Right cardiac atrium (tissue), 5 donors: ENCODE measurements at regions not wholly inside any gene's neighbourhood (a gene's known extent, or its start where the extent isn't known, plus 50 kb on each side); places are given as distances from the start of the nearest gene placed in this dataset.

Source experiments
- ATAC-seq, 2 donors: fragments of 200-7000 bp; cut with Tn5 transposase; one replicate each; pipeline versions ENCODE4 v1.8.0 to v1.9.1; 2020; ENCODE audit warnings: moderate library complexity in 2 of 2, mild to moderate bottlenecking in 1 of 2
- DNase-seq, 3 donors: peaks; one replicate each; pipeline ENCODE4 v3.0.0-alpha.2; 2020
- H3K27ac ChIP-seq: one replicate; pipeline ENCODE4 v1.5.1; 2013; ENCODE audit warnings: mild to moderate bottlenecking, low read length, control low read depth, moderate library complexity
- H3K27me3 ChIP-seq: one replicate; pipeline ENCODE4 v1.6.1; 2013; ENCODE audit not compliant: control insufficient read depth, insufficient read depth
- H3K4me1 ChIP-seq: one replicate; pipeline ENCODE4 v1.6.1; 2013; ENCODE audit warnings: low read length; ENCODE audit not compliant: control insufficient read depth, insufficient read depth
- H3K4me3 ChIP-seq: one replicate; pipeline ENCODE4 v1.5.1; 2013; ENCODE audit warnings: low read length, control low read depth
- H3K9me3 ChIP-seq: one replicate; pipeline ENCODE4 v1.6.1; 2013; ENCODE audit warnings: low read length; ENCODE audit not compliant: control insufficient read depth
- WGBS: extraction: QIAGEN DNeasy Blood & Tissue Kit; methylation state at CpG from one replicate; pipeline ENCODE4 v1.1.7; 2013; 5-methylcytosine and 5-hydroxymethylcytosine counted together
- intact Hi-C, 4 donors: fragments of 100-400 bp; cut with DNase I; formaldehyde crosslinking; loops; one replicate each; pipeline versions ENCODE4 v1.11.0 to v1.14.0; 2022 to 2023
- donor health status: healthy with polysubstance abuse.
- donor health status: DM: no; HTN: yes; CAD: no.
- donor health status: DM: no; HTN: no; CAD: no.
- donor health status: DM: no; HTN: yes; CAD: no; lungs with severe emphysema.
- donor health status: DM: yes; HTN: yes; CAD: no.

- no peaks in the 10 kb centered on the region for H3K4me1 ChIP-seq
- no peak overlapping the region for H3K27ac ChIP-seq
- intact Hi-C loops: no loop called here
- no peak overlapping the region for H3K4me3 ChIP-seq
- peak in 2 of 3 donors; percentile 24 to 41 for DNase-seq
- no peaks in the 10 kb centered on the region for H3K27me3 ChIP-seq
- peak; percentile 59 to 63 for ATAC-seq
- WGBS: 17% methylated on average over 7 of the region's 7 CpGs
- no peaks in the 10 kb centered on the region for H3K9me3 ChIP-seq
Observed at GRCh38 chr16:73813527-73813926, 483.1 kb upstream of the PSMD7 start.

GRCh38 chr16:73804456-73804855 is 492.2 kb upstream of the PSMD7 start:
- DNase-seq (no peak), ATAC-seq (no peak)
- Histone ChIP-seq H3K27ac (no peak overlapping the region), H3K4me3 (no peak overlapping the region), H3K9me3 (no peaks in the 10 kb centered on the region), H3K27me3 (no peaks in the 10 kb centered on the region), H3K4me1 (no peaks in the 10 kb centered on the region)
- intact Hi-C loops: no loop called here
- WGBS: 95% methylated on average over 1 of the region's 1 CpG

DNA sequence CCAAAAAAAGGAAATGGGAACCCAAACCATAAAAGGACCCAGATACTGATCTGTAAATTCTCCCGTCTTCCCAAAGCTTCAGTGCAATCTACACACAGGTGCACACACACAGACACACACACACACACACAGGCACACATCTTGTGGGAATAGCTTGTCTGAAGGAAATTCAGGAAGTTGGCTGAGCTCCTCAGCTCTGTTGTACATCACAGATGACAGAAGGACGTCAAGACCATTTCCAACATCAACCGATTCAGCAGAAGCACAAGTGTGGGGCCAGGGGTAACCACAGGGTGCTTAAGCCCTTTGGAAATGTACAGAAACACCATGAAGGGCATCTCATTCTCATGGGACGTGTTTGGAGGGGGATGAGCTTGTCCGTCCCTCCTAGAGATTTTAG is 498.1 kb upstream of the PSMD7 start:
- intact Hi-C loops: no loop called here
- no peak for ATAC-seq
- 76% methylated on average over 5 of the region's 5 CpGs for WGBS

GRCh38 chr16:73797115-73797514 is 499.5 kb upstream of the PSMD7 start:
- ATAC-seq: no peak
- no peak overlapping the region for H3K4me3 ChIP-seq

More for the DNA sequence above, 498.1 kb upstream of the PSMD7 start:
- no peaks in the 10 kb centered on the region for H3K9me3 ChIP-seq
- H3K27ac ChIP-seq: no peak overlapping the region
- H3K4me3 ChIP-seq: no peak overlapping the region
- H3K4me1 ChIP-seq: no peaks in the 10 kb centered on the region
- no peak for DNase-seq
- peaks cover 2% of the 10 kb centered on the region for H3K27me3 ChIP-seq

GRCh38 chr16:73796241-73796640 is 500.4 kb upstream of the PSMD7 start:
- Histone ChIP-seq H3K27ac (no peak overlapping the region), H3K27me3 (peaks cover 2% of the 10 kb centered on the region), H3K4me1 (no peaks in the 10 kb centered on the region), H3K9me3 (no peaks in the 10 kb centered on the region), H3K4me3 (no peak overlapping the region)
- DNase-seq: no peak
- intact Hi-C loops: no loop called here
- no peak for ATAC-seq
- 44% methylated on average over 4 of the region's 4 CpGs for WGBS

More at GRCh38 chr16:73797115-73797514, 499.5 kb upstream of the PSMD7 start:
- Histone ChIP-seq H3K27me3 (peaks cover 2% of the 10 kb centered on the region), H3K9me3 (no peaks in the 10 kb centered on the region), H3K4me1 (no peaks in the 10 kb centered on the region), H3K27ac (no peak overlapping the region)
- 98% methylated on average over 1 of the region's 1 CpG for WGBS
- DNase-seq: no peak
- intact Hi-C loops: no loop called here

GRCh38 chr16:73794994-73795393 is 501.6 kb upstream of the PSMD7 start:
- intact Hi-C loops: no loop called here
- DNase-seq (peak; percentile 60 to 88 (median 69)), ATAC-seq (peak; percentile 89 to 96)
- WGBS: 33% methylated on average over 3 of the region's 3 CpGs
- no peak overlapping the region for H3K27ac ChIP-seq
- H3K9me3 ChIP-seq: no peaks in the 10 kb centered on the region
- H3K4me3 ChIP-seq: no peak overlapping the region
- H3K4me1 ChIP-seq: no peaks in the 10 kb centered on the region
- H3K27me3 ChIP-seq: peaks cover 2% of the 10 kb centered on the region

DNA sequence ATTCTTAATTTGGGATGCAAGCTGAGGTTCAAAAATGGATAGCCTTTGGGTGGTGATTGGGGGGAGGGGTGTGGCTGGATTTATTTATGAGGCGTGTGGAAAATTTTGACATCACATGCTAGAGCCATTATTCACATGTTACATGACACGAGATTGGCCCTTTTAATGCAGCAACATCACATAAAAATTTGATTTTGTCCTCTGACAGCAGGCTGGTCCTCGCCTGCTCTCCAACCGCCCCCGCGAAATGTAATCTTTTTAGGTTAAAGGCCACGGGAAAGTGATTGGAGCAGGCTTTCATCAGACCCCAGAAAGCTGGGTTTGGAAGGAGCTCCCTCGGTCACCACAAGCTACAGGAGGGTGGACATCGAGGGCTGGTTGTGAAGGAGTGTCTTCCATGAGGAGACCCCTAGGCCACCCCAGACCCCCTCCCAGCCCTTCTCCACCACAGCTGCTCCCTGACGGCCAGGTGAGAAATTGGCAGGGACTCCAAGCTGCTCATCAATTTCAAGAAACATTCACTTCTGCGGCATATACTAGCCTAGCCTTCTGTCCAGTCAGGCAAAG is 502.7 kb upstream of the PSMD7 start:
- ATAC-seq (peak in 1 of 2 donors; percentile 37), DNase-seq (no peak)
- intact Hi-C loops: no loop called here
- Histone ChIP-seq H3K27ac (no peak overlapping the region), H3K4me3 (no peak overlapping the region), H3K27me3 (no peaks in the 10 kb centered on the region), H3K4me1 (no peaks in the 10 kb centered on the region), H3K9me3 (no peaks in the 10 kb centered on the region)
- WGBS: 44% methylated on average over 11 of the region's 11 CpGs

DNA sequence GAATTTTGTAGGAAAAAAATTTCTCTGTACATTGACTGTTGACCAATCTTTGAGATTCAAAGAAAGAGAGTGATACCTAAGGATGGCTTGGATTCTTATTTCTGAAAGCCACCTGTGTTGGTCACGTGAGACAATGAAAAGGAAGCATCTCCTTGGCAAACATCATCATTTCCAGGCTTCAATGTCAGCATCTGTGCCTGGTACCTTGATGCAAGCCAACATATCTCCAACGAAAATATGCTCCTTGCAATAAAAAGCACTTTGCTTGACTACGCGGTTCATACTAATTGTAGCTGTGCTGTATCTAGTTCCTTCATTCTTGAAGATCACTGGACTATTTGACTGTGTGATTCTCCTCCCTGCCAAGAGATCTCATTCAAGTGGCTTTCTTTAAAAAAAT is 503.4 kb upstream of the PSMD7 start:
- ATAC-seq (no peak), DNase-seq (no peak)
- H3K4me3 ChIP-seq: no peak overlapping the region
- H3K27ac ChIP-seq: no peak overlapping the region
- no peaks in the 10 kb centered on the region for H3K27me3 ChIP-seq
- intact Hi-C loops: no loop called here
- no peaks in the 10 kb centered on the region for H3K4me1 ChIP-seq
- H3K9me3 ChIP-seq: no peaks in the 10 kb centered on the region
- WGBS: 51% methylated on average over 4 of the region's 4 CpGs

GRCh38 chr16:73792199-73793020 is 504.2 kb upstream of the PSMD7 start:
- Histone ChIP-seq H3K9me3 (no peaks in the 10 kb centered on the region), H3K4me3 (no peak overlapping the region), H3K27ac (no peak overlapping the region), H3K27me3 (no peaks in the 10 kb centered on the region), H3K4me1 (no peaks in the 10 kb centered on the region)
- 63% methylated on average over 15 of the region's 15 CpGs for WGBS
- intact Hi-C loops: no loop called here
- DNase-seq (no peak), ATAC-seq (peak; percentile 24 to 55)

DNA sequence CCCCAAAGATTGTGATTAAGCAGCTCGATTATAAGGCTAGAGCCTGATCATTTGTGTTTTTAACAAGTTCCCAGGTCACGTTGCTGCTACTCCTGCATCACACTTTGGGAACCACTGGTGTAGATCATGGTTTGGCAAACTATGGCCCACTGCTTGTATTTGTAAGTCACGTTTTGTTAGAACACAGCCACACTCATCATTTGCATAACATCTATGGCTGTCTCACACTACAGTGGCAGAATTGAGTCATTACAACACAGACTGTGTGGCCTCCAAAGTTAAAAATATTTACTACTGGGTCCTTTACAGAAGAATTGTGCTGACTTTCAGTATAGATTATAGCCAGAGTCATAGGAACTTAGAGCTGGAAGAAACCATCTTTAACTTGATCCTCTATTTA is 515.3 kb upstream of the PSMD7 start:
- no peak for DNase-seq
- Histone ChIP-seq H3K27ac (no peak overlapping the region), H3K4me1 (no peaks in the 10 kb centered on the region), H3K9me3 (peaks cover 6% of the 10 kb centered on the region), H3K4me3 (no peak overlapping the region), H3K27me3 (no peaks in the 10 kb centered on the region)
- ATAC-seq: no peak
- intact Hi-C loops: no loop called here
- 75% methylated on average over 3 of the region's 3 CpGs for WGBS

DNA sequence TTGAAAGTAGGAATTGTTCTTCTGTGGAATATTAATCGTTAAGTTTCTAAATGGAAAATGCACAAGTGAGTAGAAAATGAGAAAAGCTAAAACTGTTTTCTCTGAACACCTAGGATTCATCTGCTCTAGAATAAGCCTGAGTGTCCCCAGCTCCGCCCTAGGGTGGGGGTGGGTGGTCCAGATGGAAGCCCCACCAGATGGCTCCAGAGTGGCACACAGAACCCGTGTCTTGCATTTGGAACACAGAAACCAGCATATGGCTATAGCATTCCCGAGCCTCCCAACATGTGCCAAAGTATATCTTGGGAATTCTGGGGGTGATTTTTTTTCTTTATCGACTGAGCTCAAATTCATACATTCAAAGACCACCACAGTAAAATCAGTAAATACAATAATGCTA is 517.7 kb upstream of the PSMD7 start:
- ATAC-seq: no peak
- Histone ChIP-seq H3K9me3 (peaks cover 6% of the 10 kb centered on the region), H3K4me1 (no peaks in the 10 kb centered on the region), H3K27me3 (no peaks in the 10 kb centered on the region), H3K27ac (no peak overlapping the region), H3K4me3 (no peak overlapping the region)
- no peak for DNase-seq
- 80% methylated on average over 5 of the region's 5 CpGs for WGBS
- intact Hi-C loops: no loop called here
